ENCODE measurements at regions not wholly inside any gene's neighbourhood (a gene's known extent, or its start where the extent isn't known, plus 50 kb on each side); places are given as distances from the start of the nearest gene placed in this dataset.

DNA sequence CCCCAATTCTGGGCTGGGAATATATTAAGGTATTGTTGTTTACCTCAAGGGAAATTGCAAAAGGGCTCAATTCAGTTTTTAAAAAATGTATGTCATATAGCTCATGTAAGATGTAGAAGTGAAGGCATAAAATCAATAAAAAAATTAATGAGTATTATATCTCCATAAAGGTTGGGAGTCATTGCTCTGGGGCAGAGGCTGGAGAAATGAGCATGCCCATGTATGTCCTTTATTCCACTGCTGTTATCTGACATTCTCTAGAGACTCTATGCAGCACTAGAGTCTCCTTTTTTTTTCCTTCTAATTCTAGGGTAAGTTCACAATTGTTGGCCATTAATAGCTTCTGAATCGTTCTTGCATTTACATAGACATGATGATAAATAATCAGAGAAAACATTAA, 394.8 kb downstream of the KLF12 start:
- in situ Hi-C loops (cut with HindIII; ENCODE audit: low pct_unique_long_range_greater_than_20kb, low sequenced_read_pairs): no loop called here
- DNase-seq (ENCODE audit: low read depth, low spot score): no peak

DNA sequence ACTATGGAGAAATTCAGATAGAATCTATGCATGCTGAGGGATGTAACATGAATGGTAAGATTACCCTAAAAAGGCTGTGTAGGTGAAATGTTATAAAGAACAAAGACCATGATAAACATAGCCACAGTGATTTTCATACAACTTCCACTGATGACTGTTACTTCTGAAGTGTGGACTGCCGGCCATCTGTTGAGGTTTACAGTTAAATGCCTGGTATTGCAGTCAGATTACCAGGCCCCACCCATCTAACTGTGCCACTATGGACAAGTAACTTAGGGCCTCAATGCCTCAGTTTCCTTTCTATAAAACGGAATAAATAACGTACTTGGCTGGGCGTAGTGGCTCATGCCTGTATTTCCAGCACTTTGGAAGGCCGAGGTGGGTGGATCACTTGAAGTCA, 395.6 kb downstream of the KLF12 start:
- in situ Hi-C loops (cut with HindIII; ENCODE audit: low pct_unique_long_range_greater_than_20kb, low sequenced_read_pairs): no loop called here
- no peak for DNase-seq (ENCODE audit: low read depth, low spot score)

DNA sequence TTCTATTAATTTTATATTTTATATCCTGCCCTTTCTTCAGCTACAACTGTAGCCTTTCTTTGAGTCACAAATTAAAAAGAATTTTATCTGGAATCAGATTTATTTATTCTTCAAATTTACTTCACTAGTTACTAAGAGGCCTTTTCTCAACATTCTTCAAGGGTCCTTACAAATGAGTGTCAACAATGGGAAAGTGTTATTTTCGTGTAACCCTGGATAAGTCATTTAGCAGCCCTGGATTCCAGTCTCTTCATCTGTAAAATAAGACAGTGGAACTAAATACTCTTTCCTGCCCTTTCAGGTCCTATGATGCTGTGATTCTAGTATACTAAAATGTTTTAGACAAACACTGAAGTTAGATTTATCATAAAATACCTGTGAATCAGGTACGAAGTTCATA, 397.0 kb downstream of the KLF12 start:
- in situ Hi-C loops (cut with HindIII; ENCODE audit: low pct_unique_long_range_greater_than_20kb, low sequenced_read_pairs): no loop called here
- DNase-seq (ENCODE audit: low read depth, low spot score): no peak

DNA sequence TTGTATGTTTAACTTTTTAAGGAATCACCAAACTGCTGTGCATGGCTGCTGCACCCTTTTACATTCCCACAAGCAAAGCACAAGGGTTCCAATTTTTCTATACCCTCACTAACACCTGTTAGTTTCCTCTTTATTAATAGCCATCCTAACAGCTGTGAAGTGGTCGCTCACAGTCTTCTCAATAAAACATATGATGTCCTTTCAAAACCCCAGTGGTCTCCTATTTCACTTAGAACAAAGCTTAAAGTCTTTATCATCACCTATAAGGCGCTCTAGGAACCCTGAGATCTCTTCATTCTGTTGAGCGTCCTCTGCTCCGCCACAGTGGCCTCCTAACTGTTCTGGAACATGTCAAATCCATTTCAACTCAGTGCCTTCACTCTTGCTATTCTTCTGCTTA, 400.5 kb downstream of the KLF12 start:
- no peak for DNase-seq (ENCODE audit: low read depth, low spot score)
- in situ Hi-C loops (cut with HindIII; ENCODE audit: low pct_unique_long_range_greater_than_20kb, low sequenced_read_pairs): no loop called here

DNA sequence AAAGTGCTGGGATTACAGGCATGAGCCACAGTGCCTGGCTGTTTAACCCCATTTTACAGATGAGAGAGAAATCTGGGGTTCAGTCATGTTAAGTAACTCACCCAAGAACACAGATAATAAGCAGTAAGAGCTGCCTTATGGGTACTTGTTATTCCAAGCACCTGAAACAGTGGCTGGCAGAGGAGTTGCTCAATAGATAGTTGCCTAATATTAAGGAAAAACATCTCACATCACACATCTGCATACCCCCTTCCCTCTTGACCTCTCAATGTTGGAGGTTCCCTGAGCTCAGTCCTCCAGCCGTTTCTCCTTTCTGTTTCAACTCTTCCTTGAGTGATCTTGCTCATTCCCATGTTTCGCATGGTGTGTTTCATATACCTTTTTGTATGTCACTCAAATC, 401.9 kb downstream of the KLF12 start:
- in situ Hi-C loops (cut with HindIII; ENCODE audit: low pct_unique_long_range_greater_than_20kb, low sequenced_read_pairs): no loop called here
- no peak for DNase-seq (ENCODE audit: low read depth, low spot score)

DNA sequence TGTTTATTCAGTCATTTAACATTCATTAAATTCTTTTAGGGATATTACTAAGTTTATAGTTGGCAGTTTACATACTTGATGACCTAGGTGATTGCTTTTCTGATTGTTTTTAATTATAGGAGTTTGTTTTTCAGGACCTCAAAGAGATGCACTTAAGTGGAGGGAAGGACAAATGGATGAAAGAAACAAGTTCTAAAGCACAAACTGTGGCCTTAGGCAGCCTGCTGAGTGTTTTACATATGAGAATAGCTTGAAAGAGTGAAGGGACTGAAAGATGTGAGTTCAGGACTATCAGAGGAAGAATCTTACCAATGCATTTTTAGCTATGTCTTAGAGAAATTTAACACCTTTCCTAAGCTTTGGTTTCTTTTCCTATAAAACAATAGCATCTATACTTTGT, 402.6 kb downstream of the KLF12 start:
- DNase-seq (ENCODE audit: low read depth, low spot score): no peak
- in situ Hi-C loops (cut with HindIII; ENCODE audit: low pct_unique_long_range_greater_than_20kb, low sequenced_read_pairs): no loop called here

DNA sequence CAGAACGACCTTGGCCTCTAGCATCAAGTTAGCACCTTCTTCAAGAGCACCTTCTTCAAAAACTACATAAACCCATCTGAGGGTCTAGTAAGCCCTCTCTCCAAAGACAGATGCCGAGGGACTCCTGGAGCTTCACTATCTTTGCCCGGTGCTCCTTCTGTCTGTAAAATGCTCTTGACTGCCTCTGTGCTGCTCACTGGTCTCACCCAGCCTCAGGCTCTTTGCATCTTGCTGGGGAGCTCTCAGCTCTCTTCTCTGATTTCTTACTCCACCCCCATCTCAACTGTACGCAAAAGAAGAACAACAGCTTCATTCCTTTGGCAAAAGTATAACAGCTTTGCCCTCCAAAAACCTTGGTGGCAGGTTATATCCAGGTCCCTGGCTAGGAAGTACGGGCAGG, 404.2 kb downstream of the KLF12 start:
- in situ Hi-C loops (cut with HindIII; ENCODE audit: low pct_unique_long_range_greater_than_20kb, low sequenced_read_pairs): no loop called here

DNA sequence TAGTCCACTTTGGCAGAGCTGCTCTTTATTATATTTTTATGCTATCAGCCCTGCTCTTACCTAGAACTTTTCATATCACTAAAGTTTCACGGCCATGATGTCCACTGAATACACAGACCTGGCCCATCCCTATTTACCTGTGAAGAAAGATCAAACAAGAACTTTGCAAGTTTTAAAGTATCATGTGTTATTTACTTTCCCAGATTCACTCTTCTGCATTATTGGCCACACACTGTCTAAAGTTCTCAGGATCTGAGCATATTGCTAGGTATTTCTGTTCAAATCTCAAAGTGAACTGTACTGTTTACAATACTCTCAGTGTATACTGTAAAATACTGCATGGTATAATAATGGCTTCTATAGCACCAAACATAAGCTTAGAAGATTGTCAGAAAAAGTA, 405.2 kb downstream of the KLF12 start:
- in situ Hi-C loops (cut with HindIII; ENCODE audit: low pct_unique_long_range_greater_than_20kb, low sequenced_read_pairs): no loop called here
- no peak for DNase-seq (ENCODE audit: low read depth, low spot score)

More for the DNA sequence above, 404.2 kb downstream of the KLF12 start:
- DNase-seq (ENCODE audit: low read depth, low spot score): no peak

DNA sequence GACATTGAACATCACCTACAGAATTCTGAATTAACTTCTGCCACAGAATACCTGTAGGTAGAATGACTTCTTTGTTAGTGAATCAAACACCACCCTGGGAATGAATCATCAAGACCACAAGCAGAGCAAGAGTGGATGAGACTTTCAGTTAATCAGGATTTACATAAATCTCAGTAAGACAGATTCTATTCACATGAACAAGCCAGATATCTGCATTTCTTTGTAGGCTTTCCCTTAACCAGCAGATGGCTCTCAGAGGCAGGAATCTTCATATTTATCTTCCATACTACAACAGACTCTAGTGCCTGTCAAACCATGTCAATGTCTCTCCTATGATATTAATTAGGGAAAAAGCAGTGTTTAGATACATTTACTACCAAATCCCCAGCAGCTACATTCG, 412.1 kb downstream of the KLF12 start:
- DNase-seq (ENCODE audit: low read depth, low spot score): peak; percentile 81
- in situ Hi-C loops (cut with HindIII; ENCODE audit: low pct_unique_long_range_greater_than_20kb, low sequenced_read_pairs): no loop called here

DNA sequence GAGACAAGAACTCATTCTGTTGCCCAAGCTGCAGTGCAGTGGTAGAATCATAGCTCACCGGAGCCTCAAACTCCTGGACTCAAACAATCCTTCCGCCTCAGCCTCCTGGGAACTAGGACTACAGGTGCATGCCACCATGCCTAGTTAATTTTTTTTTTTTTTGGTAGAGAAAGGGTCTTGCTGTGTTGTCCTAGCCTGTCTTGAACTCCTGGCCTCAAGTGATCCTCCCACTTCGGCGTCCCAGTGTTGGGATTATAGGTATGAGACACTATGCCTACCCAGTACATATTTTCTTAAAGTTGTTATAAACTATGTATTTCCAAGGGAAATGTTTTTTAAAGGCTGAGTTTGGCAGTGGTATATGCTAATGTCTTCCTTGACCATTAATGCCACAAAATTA, 412.6 kb downstream of the KLF12 start:
- in situ Hi-C loops (cut with HindIII; ENCODE audit: low pct_unique_long_range_greater_than_20kb, low sequenced_read_pairs): no loop called here
- DNase-seq (ENCODE audit: low read depth, low spot score): no peak

DNA sequence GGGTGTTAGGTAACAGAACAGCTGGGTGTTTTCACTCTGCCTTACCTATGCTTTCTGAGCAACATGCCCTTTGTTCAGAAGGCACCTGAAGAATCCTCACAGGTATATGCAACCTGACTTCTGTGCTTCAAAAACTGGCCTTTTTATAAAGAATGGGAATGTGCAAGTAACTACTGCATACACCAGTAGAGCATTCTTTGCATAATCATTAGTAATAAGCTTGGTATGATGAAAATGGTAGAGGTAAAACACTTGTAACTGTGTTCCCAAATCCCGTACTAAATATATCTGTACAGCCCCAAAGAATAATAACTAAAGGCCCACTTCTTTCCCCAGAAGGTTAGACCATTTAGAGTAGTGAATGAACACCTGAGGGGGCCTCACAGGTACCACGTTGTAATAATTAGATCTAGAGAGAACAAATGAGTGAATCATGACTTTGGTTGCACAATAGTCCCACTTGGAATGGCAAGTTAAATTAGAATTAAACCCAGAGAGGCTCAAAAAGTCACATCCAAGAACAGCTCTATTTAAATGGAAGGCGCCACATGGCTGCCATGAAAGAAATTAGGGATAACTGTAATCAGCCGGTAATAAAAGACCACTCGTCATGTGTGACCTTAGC, 413.9 kb downstream of the KLF12 start:
- DNase-seq (ENCODE audit: low read depth, low spot score): no peak
- in situ Hi-C loops (cut with HindIII; ENCODE audit: low pct_unique_long_range_greater_than_20kb, low sequenced_read_pairs): no loop called here

DNA sequence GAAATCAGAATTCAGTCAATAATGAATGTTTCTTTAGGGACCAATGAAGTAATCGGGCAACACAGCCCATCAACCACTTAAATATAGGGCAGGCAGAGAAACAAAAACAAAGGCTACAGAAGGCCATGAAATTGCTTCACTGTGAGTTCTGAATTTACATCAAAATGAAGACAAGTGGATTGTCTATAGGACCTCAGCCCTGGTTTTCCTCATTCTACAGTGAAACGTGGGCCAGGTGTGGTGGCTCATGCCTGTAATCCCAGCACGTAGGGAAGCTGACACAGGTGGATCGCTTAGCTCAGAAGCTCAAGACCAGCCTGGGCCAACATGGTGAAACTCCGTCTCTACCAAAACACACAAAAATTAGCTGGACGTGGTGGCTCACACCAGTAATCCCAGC, 416.0 kb downstream of the KLF12 start:
- in situ Hi-C loops (cut with HindIII; ENCODE audit: low pct_unique_long_range_greater_than_20kb, low sequenced_read_pairs): no loop called here
- no peak for DNase-seq (ENCODE audit: low read depth, low spot score)

DNA sequence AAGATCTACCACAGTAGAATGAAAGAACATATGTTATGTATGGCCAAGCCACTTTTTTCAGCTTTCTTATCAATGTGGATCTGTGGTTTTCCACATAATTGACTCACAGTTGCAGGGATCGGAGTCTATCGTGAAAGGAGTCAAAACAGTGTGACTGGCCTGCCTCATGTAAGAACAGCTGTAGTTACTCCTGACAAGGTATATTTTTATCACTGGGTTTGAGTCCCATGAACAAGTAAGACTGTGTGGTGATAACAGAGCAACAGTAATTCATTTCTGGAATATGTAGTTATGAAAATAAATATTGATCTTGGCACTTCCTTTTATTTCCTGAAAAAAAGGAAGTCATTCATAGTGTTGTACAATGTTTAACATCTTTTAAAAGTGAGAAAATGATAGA, 416.6 kb downstream of the KLF12 start:
- peak; percentile 34 for DNase-seq (ENCODE audit: low read depth, low spot score)
- in situ Hi-C loops (cut with HindIII; ENCODE audit: low pct_unique_long_range_greater_than_20kb, low sequenced_read_pairs): no loop called here

DNA sequence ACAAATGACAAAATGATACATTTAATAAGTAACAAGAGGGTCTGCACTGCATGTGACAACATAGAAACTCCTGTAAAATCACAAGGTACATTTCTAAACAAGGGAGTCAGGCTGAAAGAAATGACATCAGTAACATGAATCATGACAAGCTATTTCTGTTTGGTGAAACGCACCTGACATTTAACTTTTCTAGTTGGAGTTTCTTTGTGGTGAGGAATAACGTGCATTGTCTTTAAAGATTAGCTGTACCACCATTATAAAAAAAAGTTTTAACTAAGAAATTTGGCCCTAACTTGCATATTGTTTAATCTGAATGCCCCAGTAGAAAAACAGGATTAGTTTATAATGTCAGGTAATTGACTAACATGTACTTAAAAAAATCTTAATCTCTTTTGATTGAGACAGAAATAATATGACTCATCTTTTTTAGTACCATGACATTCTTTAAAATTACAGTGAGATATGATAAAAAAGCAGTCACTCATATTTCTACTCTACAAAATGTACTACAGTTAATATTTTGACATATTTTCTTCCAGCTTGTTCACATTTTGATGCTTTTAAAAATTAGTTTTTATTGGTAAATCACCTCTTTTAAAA, 418.2 kb downstream of the KLF12 start:
- in situ Hi-C loops (cut with HindIII; ENCODE audit: low pct_unique_long_range_greater_than_20kb, low sequenced_read_pairs): no loop called here
- DNase-seq (ENCODE audit: low read depth, low spot score): peak; percentile 34

DNA sequence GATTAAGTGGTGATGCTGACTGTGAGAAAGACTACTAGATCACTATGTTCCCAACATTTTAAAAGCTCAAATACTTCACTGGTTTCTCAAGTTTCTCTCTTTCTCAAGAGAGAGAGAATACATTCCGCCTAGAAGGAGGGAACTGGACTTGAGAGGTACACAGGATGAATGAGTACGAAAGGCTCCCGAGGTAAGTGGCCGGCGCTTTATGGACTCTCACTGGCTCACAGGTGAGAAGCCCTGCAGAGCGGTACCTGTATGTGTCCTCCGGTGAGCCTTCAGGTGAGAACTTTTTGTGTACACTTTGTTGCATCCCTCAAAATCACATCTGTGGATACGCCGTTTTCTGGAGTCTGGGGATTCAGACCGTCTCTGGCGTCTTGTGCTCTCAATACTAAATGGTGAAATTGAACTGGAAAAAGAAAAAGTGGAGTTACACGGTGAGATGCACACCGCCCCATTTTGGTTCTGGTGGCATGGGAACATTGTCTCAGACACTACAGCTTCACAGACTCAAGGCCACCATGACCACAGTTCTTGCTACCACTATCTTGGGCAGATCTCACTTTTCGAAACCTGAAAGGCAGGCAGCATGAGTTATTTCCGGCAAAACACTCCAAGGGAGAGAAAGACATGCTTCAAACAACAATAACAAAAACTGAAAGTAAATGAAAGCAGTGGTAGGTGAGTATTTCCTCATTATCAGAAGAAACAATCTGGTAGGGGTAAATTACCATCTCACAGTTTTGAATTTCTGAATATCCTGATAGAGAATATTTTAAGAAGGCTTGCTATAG, 418.9 kb downstream of the KLF12 start:
- in situ Hi-C loops (cut with HindIII; ENCODE audit: low pct_unique_long_range_greater_than_20kb, low sequenced_read_pairs): no loop called here
- no peak for DNase-seq (ENCODE audit: low read depth, low spot score)

DNA sequence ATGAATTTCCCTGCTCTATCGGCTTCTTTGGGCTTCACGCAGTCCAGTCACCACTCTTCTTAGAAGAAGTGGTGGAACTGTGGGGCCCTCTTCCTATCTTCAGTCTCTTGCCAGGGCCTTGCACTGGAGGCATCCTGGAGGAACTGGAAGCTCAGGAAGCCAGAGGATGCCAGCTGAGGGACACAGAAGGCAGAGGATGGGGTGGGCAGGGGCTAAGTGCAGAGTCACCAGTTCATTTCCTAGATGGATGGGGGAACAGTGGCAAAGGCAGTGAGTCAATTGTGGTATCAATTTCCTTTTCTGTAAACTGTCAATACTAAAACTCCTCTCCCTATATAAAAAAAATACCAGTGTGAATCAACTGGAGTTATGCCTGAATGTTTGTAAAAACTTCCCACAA, 419.7 kb downstream of the KLF12 start:
- DNase-seq (ENCODE audit: low read depth, low spot score): no peak
- in situ Hi-C loops (cut with HindIII; ENCODE audit: low pct_unique_long_range_greater_than_20kb, low sequenced_read_pairs): no loop called here

DNA sequence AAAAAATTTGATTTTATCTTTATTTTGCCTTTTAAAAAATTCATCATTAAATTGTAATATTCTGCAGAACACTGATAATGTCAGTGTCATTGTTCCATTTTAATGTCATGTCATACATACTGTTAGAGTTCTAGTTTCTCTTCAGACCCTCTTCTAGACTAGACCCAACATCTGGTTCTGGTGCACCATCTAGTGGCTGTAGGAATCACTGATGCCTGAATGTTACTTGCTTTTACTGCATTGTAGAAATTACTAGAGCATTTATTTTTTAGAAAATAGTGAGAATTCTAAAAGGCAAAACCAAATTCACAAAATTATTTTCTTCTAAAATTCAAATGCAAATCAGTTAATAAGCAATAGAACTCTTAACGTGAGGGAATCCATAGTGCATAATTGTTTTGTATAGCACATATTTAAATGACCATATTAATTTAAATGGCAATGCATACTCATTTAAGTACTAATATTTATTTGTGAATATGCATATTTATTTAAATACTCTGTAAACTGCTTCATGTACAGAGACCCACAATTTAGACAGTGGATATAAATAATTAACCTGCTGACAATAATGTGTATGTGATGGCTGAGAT, 425.7 kb downstream of the KLF12 start:
- in situ Hi-C loops (cut with HindIII; ENCODE audit: low pct_unique_long_range_greater_than_20kb, low sequenced_read_pairs): no loop called here
- peak; percentile 88 for DNase-seq (ENCODE audit: low read depth, low spot score)

DNA sequence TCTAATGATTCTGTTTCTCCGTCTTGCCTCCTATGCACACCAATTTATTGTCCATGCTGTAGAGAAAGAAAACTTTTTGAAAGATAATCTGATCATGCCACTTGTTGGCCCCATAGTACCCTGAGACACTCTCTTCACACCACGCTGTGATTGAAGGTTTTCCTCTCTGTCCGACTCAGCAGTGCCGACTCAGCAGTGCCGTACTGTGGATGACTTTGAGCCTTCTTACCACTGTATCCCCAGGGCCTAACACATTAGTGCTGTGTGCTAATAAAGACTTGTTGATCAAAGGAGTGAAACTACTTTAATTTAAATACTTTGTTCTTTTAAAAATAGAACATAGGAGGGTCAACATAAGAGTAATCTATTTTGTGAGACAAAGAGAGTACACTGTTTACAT, 429.6 kb downstream of the KLF12 start:
- no peak for DNase-seq (ENCODE audit: low read depth, low spot score)
- in situ Hi-C loops (cut with HindIII; ENCODE audit: low pct_unique_long_range_greater_than_20kb, low sequenced_read_pairs): no loop called here

DNA sequence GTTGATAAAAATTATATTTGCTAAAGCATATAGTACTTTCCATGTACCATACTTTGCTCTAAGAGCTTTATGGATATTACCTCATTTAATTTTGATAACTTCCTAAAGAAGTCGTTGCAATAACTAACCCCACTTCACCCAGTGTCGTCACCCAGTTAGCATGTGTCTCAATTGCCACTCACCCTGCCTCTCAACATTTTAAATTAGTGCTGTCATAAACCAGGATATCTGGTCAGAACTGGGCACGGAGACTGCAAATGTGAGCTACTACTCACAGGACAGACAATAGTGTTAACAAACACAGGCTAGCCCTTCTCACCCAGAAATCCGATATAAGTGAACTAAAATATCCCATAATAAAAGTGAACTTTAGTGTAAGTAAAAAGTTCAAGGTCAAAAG, 430.6 kb downstream of the KLF12 start:
- in situ Hi-C loops (cut with HindIII; ENCODE audit: low pct_unique_long_range_greater_than_20kb, low sequenced_read_pairs): no loop called here
- DNase-seq (ENCODE audit: low read depth, low spot score): no peak
